NCI-H2227 (cell line): ENCODE measurements at regions not wholly inside any gene's neighbourhood (a gene's known extent, or its start where the extent isn't known, plus 50 kb on each side); places are given as distances from the start of the nearest gene placed in this dataset.
A peak's percentile ranks its signal among the peaks of the same experiment; 100 is the strongest.

Source experiments
- DNase-seq: peaks from one replicate; lab custom pipeline; 2025; ENCODE audit not compliant: unreplicated experiment; lab: John Stamatoyannopoulos, UW

GRCh38 chr9:85430659-85431338 lies 311.0 kb downstream of the AGTPBP1 start:
- DNase-seq: peak; percentile 95

GRCh38 chr9:85428230-85428629 lies 313.5 kb downstream of the AGTPBP1 start:
- DNase-seq: no peak

- DNase-seq: no peak
Measured at GRCh38 chr9:85427772-85428171, 314.0 kb downstream of the AGTPBP1 start.

- DNase-seq: peak; percentile 60
Measured at GRCh38 chr9:85425153-85425611, 316.6 kb downstream of the AGTPBP1 start.

- no peak for DNase-seq
Measured at GRCh38 chr9:85423422-85423821, 318.3 kb downstream of the AGTPBP1 start.

- DNase-seq: no peak
Measured at GRCh38 chr9:85421641-85422040, 320.1 kb downstream of the AGTPBP1 start.

GRCh38 chr9:85420750-85421149 lies 321.0 kb downstream of the AGTPBP1 start:
- peak; percentile 65 for DNase-seq

GRCh38 chr9:85417674-85418073 lies 324.1 kb downstream of the AGTPBP1 start:
- no peak for DNase-seq

GRCh38 chr9:85416715-85417114 lies 325.0 kb downstream of the AGTPBP1 start:
- no peak for DNase-seq

- DNase-seq: peak; percentile 69
Measured at GRCh38 chr9:85414390-85414789, 327.4 kb downstream of the AGTPBP1 start.

- no peak for DNase-seq
Measured at GRCh38 chr9:85408494-85408893, 333.3 kb downstream of the AGTPBP1 start.

GRCh38 chr9:85405566-85405950 lies 336.2 kb downstream of the AGTPBP1 start:
- DNase-seq: no peak

GRCh38 chr9:85404911-85405565 lies 336.7 kb downstream of the AGTPBP1 start:
- no peak for DNase-seq

- no peak for DNase-seq
Measured at GRCh38 chr9:85402551-85402950, 339.2 kb downstream of the AGTPBP1 start.

GRCh38 chr9:85401998-85402397 lies 339.8 kb downstream of the AGTPBP1 start:
- DNase-seq: no peak

- DNase-seq: no peak
Measured at GRCh38 chr9:85397005-85397404, 344.7 kb downstream of the AGTPBP1 start.

- no peak for DNase-seq
Measured at GRCh38 chr9:85392260-85392659, 349.5 kb downstream of the AGTPBP1 start.

- DNase-seq: peak; percentile 36
Measured at GRCh38 chr9:85377731-85378289, 363.9 kb downstream of the AGTPBP1 start.

- no peak for DNase-seq
Measured at GRCh38 chr9:85368781-85369180, 373.0 kb downstream of the AGTPBP1 start.

- DNase-seq: no peak
Measured at GRCh38 chr9:85359161-85359560, 382.6 kb downstream of the AGTPBP1 start.

- DNase-seq: no peak
Measured at GRCh38 chr9:85349046-85349445, 392.7 kb downstream of the AGTPBP1 start.

GRCh38 chr9:85347541-85347940 lies 394.2 kb downstream of the AGTPBP1 start:
- DNase-seq: no peak
